CD4-positive, alpha-beta T cell (primary cell): ENCODE measurements at regions not wholly inside any gene's neighbourhood (a gene's known extent, or its start where the extent isn't known, plus 50 kb on each side); places are given as distances from the start of the nearest gene placed in this dataset.

ENCODE experiments used
- ATAC-seq: fragments of 200-7000 bp; cut with Tn5 transposase; one replicate; pipeline ENCODE4 v1.10.0; 2022; ENCODE audit warnings: mild to moderate bottlenecking; ENCODE audit not compliant: poor library complexity
- CTCF ChIA-PET: fragments of 350-600 bp; sonication (Branson Sonifier 250); formaldehyde crosslinking; loops from one replicate; lab custom pipeline; 2021; ENCODE audit warnings: antibody characterized with exemption, inconsistent platforms; lab: Charles Lee
- POLR2A ChIA-PET: fragments of 350-600 bp; sonication (Branson Sonifier 250); formaldehyde crosslinking; loops from one replicate; lab custom pipeline; 2021; ENCODE audit warnings: antibody characterized with exemption, inconsistent platforms; lab: Charles Lee
- DNase-seq, 14 experiments: peaks; one replicate each; pipeline ENCODE4 v3.0.0-alpha.2; 2013 to 2020; ENCODE audit warnings: mixed read lengths in 2 of 14
- H3K27ac ChIP-seq, 2 donors: one replicate each; pipeline versions ENCODE4 v1.5.1 to v1.7.0; 2013; ENCODE audit warnings: low read length in 2 of 2, low read depth in 1 of 2, mild to moderate bottlenecking in 1 of 2
- H3K27me3 ChIP-seq, 2 experiments: 1 replicate in 1 of 2; 2 replicates in 1 of 2; pipeline versions ENCODE4 v1.6.1 to v1.7.0; 2013; ENCODE audit warnings: low read length in 2 of 2, control low read depth in 1 of 2, mild to moderate bottlenecking in 1 of 2, moderate library complexity in 1 of 2; ENCODE audit not compliant: insufficient read depth in 2 of 2, control insufficient read depth in 1 of 2
- H3K36me3 ChIP-seq: one replicate; pipeline ENCODE4 v1.6.1; 2013; ENCODE audit warnings: low read length, control low read depth; ENCODE audit not compliant: insufficient read depth
- H3K4me1 ChIP-seq: one replicate; pipeline ENCODE4 v1.6.1; 2013; ENCODE audit warnings: low read length, control low read depth; ENCODE audit not compliant: insufficient read depth
- H3K4me3 ChIP-seq: one replicate; pipeline ENCODE4 v1.5.1; 2013; ENCODE audit warnings: mild to moderate bottlenecking, low read length, moderate library complexity
- H3K9me3 ChIP-seq, 2 experiments: 1 replicate in 1 of 2; 2 replicates in 1 of 2; pipeline versions ENCODE4 v1.6.1 to v1.7.0; 2013; ENCODE audit warnings: low read length in 2 of 2, mild to moderate bottlenecking in 2 of 2, control low read depth in 1 of 2, moderate library complexity in 1 of 2; ENCODE audit not compliant: control insufficient read depth in 1 of 2, insufficient read depth in 1 of 2
- H3K27ac Mint-ChIP-seq: one replicate; pipeline ENCODE4 v1.8.0; 2020; ENCODE audit warnings: mixed read lengths
- H3K27me3 Mint-ChIP-seq: one replicate; pipeline ENCODE4 v1.8.0; 2021; ENCODE audit warnings: mixed read lengths
- H3K36me3 Mint-ChIP-seq: one replicate; pipeline ENCODE4 v1.8.0; 2021; ENCODE audit warnings: low read depth, mixed read lengths
- H3K4me1 Mint-ChIP-seq: one replicate; pipeline ENCODE4 v1.8.0; 2021; ENCODE audit warnings: low read depth, mixed read lengths
- H3K4me3 Mint-ChIP-seq: one replicate; pipeline ENCODE4 v1.8.0; 2020; ENCODE audit warnings: mild to moderate bottlenecking, mixed read lengths
- H3K9me3 Mint-ChIP-seq: one replicate; pipeline ENCODE4 v1.8.0; 2020; ENCODE audit warnings: mixed read lengths
- intact Hi-C, 2 experiments: fragments of 100-400 bp; cut with DNase I in 1 of 2; cut with micrococcal nuclease in 1 of 2; formaldehyde crosslinking; loops; one replicate each; pipeline versions ENCODE4 v1.15.1 to v1.9.0; 2023 to 2025; cut with DNase I, micrococcal nuclease
- TF ChIP-seq, protein P1 (sequence below): fragments of 200-600 bp; IDR thresholded peaks from one replicate; pipeline ENCODE4 v1.8.0; 2022; ENCODE audit warnings: antibody characterized with exemption, mild to moderate bottlenecking

DNA sequence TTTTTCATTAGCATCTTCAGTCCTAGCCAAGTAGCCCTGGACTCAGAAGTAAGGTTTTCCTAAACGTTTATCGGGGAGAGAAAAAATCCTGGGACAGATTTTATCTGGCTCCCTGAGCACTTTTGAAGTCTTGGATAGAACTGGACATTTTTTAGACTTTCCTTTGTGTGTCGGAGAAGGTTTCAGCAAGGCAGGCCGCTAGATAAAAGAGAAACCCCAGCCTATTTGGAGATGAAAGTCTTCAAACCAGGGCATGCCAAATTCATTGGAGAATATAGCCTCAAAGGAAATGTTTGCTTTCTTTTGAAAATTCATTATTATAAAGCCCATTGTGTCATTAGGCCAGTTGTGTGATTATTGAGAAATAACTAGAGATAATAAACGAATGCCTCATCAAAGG is 228.1 kb downstream of the BAMBI start:
- no peaks in the 10 kb centered on the region for H3K36me3 ChIP-seq
- no peak for ATAC-seq
- H3K4me3 Mint-ChIP-seq, result no peak overlapping the region

GRCh38 chr10:28906011-28906411 is 228.7 kb downstream of the BAMBI start:
- Mint-ChIP-seq H3K36me3 (no peaks in the 10 kb centered on the region), H3K27ac (no peak overlapping the region), H3K27me3 (no peaks in the 10 kb centered on the region), H3K9me3 (no peaks in the 10 kb centered on the region), H3K4me3 (no peak overlapping the region), H3K4me1 (no peaks in the 10 kb centered on the region)
- TF ChIP-seq, protein P1, sequence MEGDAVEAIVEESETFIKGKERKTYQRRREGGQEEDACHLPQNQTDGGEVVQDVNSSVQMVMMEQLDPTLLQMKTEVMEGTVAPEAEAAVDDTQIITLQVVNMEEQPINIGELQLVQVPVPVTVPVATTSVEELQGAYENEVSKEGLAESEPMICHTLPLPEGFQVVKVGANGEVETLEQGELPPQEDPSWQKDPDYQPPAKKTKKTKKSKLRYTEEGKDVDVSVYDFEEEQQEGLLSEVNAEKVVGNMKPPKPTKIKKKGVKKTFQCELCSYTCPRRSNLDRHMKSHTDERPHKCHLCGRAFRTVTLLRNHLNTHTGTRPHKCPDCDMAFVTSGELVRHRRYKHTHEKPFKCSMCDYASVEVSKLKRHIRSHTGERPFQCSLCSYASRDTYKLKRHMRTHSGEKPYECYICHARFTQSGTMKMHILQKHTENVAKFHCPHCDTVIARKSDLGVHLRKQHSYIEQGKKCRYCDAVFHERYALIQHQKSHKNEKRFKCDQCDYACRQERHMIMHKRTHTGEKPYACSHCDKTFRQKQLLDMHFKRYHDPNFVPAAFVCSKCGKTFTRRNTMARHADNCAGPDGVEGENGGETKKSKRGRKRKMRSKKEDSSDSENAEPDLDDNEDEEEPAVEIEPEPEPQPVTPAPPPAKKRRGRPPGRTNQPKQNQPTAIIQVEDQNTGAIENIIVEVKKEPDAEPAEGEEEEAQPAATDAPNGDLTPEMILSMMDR, result no peak
- DNase-seq (no peak), ATAC-seq (no peak)
- H3K4me1 ChIP-seq, result no peaks in the 10 kb centered on the region
- intact Hi-C loops, result no loop called here
- no peak overlapping the region for H3K27ac ChIP-seq
- CTCF ChIA-PET, result no interaction called here
- no peak overlapping the region for H3K4me3 ChIP-seq
- H3K36me3 ChIP-seq, result no peaks in the 10 kb centered on the region
- H3K27me3 ChIP-seq, result no peaks in the 10 kb centered on the region
- POLR2A ChIA-PET, result no interaction called here
- H3K9me3 ChIP-seq, result no peaks in the 10 kb centered on the region

More for the DNA sequence above, 228.1 kb downstream of the BAMBI start:
- Histone ChIP-seq H3K27me3 (no peaks in the 10 kb centered on the region), H3K9me3 (no peaks in the 10 kb centered on the region), H3K4me3 (no peak overlapping the region), H3K27ac (no peak overlapping the region), H3K4me1 (no peaks in the 10 kb centered on the region)
- ChIA-PET CTCF (no interaction called here), POLR2A (no interaction called here)
- intact Hi-C loops, result no loop called here
- TF ChIP-seq, protein P1, result no peak
- Mint-ChIP-seq H3K36me3 (no peaks in the 10 kb centered on the region), H3K9me3 (no peaks in the 10 kb centered on the region), H3K27me3 (no peaks in the 10 kb centered on the region), H3K27ac (no peak overlapping the region), H3K4me1 (no peaks in the 10 kb centered on the region)
- DNase-seq, result no peak

GRCh38 chr10:28906415-28906814 is 229.1 kb downstream of the BAMBI start:
- no peaks in the 10 kb centered on the region for H3K9me3 Mint-ChIP-seq
- H3K36me3 Mint-ChIP-seq, result no peaks in the 10 kb centered on the region
- intact Hi-C loops, result no loop called here
- no peaks in the 10 kb centered on the region for H3K36me3 ChIP-seq
- H3K27me3 Mint-ChIP-seq, result no peaks in the 10 kb centered on the region
- H3K4me3 ChIP-seq, result no peak overlapping the region
- H3K4me1 ChIP-seq, result no peaks in the 10 kb centered on the region
- ATAC-seq, result no peak
- POLR2A ChIA-PET, result no interaction called here
- no peaks in the 10 kb centered on the region for H3K4me1 Mint-ChIP-seq
- H3K9me3 ChIP-seq, result no peaks in the 10 kb centered on the region
- H3K27me3 ChIP-seq, result no peaks in the 10 kb centered on the region
- TF ChIP-seq, protein P1, result no peak
- H3K27ac Mint-ChIP-seq, result no peak overlapping the region
- no peak for DNase-seq
- no peak overlapping the region for H3K4me3 Mint-ChIP-seq
- H3K27ac ChIP-seq, result no peak overlapping the region
- CTCF ChIA-PET, result no interaction called here
